Liver (tissue), 8 donors: ENCODE measurements at regions not wholly inside any gene's neighbourhood (a gene's known extent, or its start where the extent isn't known, plus 50 kb on each side); places are given as distances from the start of the nearest gene placed in this dataset.

Source experiments
- DNase-seq: peaks from one replicate; pipeline ENCODE4 v3.0.0-alpha.2; 2017; ENCODE audit warnings: low spot score
- H3K27ac ChIP-seq, 2 donors: one replicate each; pipeline ENCODE4 v1.7.0; 2013; ENCODE audit warnings: inconsistent platforms in 2 of 2, low read length in 2 of 2, control low read depth in 1 of 2, low read depth in 1 of 2, mild to moderate bottlenecking in 1 of 2
- H3K27me3 ChIP-seq, 4 donors: one replicate each; pipeline versions ENCODE4 v1.6.1 to v1.7.0; 2013; ENCODE audit warnings: low read length in 3 of 4, inconsistent platforms in 1 of 4, mild to moderate bottlenecking in 1 of 4, moderate library complexity in 1 of 4; ENCODE audit not compliant: control insufficient read depth in 4 of 4, insufficient read depth in 4 of 4
- H3K36me3 ChIP-seq, 4 donors: one replicate each; pipeline versions ENCODE4 v1.6.1 to v1.7.0; 2013; ENCODE audit warnings: low read length in 3 of 4, mild to moderate bottlenecking in 3 of 4, low read depth in 1 of 4, moderate library complexity in 1 of 4; ENCODE audit not compliant: control insufficient read depth in 4 of 4, insufficient read depth in 3 of 4
- H3K4me1 ChIP-seq, 4 donors: one replicate each; pipeline versions ENCODE4 v1.6.1 to v1.7.0; 2013; ENCODE audit warnings: low read length in 3 of 4, mild to moderate bottlenecking in 3 of 4, moderate library complexity in 1 of 4; ENCODE audit not compliant: control insufficient read depth in 4 of 4, insufficient read depth in 4 of 4
- H3K4me3 ChIP-seq, 3 donors: one replicate each; pipeline versions ENCODE4 v1.6.1 to v1.7.0; 2013; ENCODE audit warnings: low read length in 3 of 3, control low read depth in 1 of 3, low read depth in 1 of 3, mild to moderate bottlenecking in 1 of 3
- H3K9ac ChIP-seq, 2 donors: one replicate each; pipeline ENCODE4 v1.7.0; 2013; ENCODE audit warnings: low read length in 2 of 2, mild to moderate bottlenecking in 2 of 2, moderate library complexity in 2 of 2, control low read depth in 1 of 2, low read depth in 1 of 2
- H3K9me3 ChIP-seq, 4 donors: one replicate each; pipeline versions ENCODE4 v1.6.1 to v1.7.0; 2013; ENCODE audit warnings: low read length in 3 of 4; ENCODE audit not compliant: control insufficient read depth in 4 of 4
- ATF3 ChIP-seq: IDR thresholded peaks from 2 replicates; pipeline ENCODE4 v1.6.1; 2016; ENCODE audit warnings: antibody characterized with exemption
- CTCF ChIP-seq: fragments of 150-350 bp; IDR thresholded peaks from 2 replicates; pipeline ENCODE4 v1.5.1; 2017; ENCODE audit warnings: improper control_type of control experiment, low read depth, low read length; ENCODE audit not compliant: missing input control
- EGR1 ChIP-seq, 2 donors: IDR thresholded peaks; 2 replicates each; pipeline ENCODE4 v1.6.1; 2016 to 2018; ENCODE audit warnings: antibody characterized with exemption in 2 of 2, low read depth in 2 of 2
- FOXA1 ChIP-seq: IDR thresholded peaks from 2 replicates; pipeline ENCODE4 v1.6.1; 2016; ENCODE audit warnings: antibody characterized with exemption
- FOXA2 ChIP-seq: IDR thresholded peaks from 2 replicates; pipeline ENCODE4 v1.6.1; 2016; ENCODE audit warnings: antibody characterized with exemption
- GABPA ChIP-seq, 2 donors: IDR thresholded peaks in 1 of 2; conservative IDR thresholded peaks in 1 of 2; 2 replicates each; pipeline ENCODE4 v1.6.1; 2016; ENCODE audit warnings: antibody characterized with exemption in 2 of 2, mild to moderate bottlenecking in 1 of 2, moderate library complexity in 1 of 2
- HNF4A ChIP-seq, 2 donors: conservative IDR thresholded peaks; 2 replicates each; pipeline ENCODE4 v1.6.1; 2016; ENCODE audit warnings: antibody characterized with exemption in 2 of 2, mild to moderate bottlenecking in 2 of 2
- HNF4G ChIP-seq: IDR thresholded peaks from 2 replicates; pipeline ENCODE4 v1.6.1; 2016; ENCODE audit warnings: antibody characterized with exemption
- MAX ChIP-seq: IDR thresholded peaks from 2 replicates; pipeline ENCODE4 v1.6.1; 2016; ENCODE audit warnings: antibody characterized with exemption
- NR2F2 ChIP-seq: IDR thresholded peaks from 2 replicates; pipeline ENCODE4 v1.6.1; 2016; ENCODE audit warnings: antibody characterized with exemption
- RAD21 ChIP-seq, 2 donors: IDR thresholded peaks; 2 replicates each; pipeline ENCODE4 v1.6.1; 2016; ENCODE audit warnings: antibody characterized with exemption in 2 of 2, mild to moderate bottlenecking in 2 of 2
- REST ChIP-seq: IDR thresholded peaks from 2 replicates; pipeline ENCODE4 v1.6.1; 2016; ENCODE audit warnings: antibody characterized with exemption, mild to moderate bottlenecking
- RXRA ChIP-seq, 2 donors: IDR thresholded peaks; 2 replicates each; pipeline ENCODE4 v1.6.1; 2017 to 2018; ENCODE audit warnings: antibody characterized with exemption in 2 of 2, mild to moderate bottlenecking in 1 of 2
- SP1 ChIP-seq: IDR thresholded peaks from 2 replicates; pipeline ENCODE4 v1.6.1; 2018; ENCODE audit warnings: antibody characterized with exemption, mild to moderate bottlenecking
- TAF1 ChIP-seq: conservative IDR thresholded peaks from 2 replicates; pipeline ENCODE4 v1.6.1; 2016; ENCODE audit warnings: antibody characterized with exemption, mild to moderate bottlenecking
- YY1 ChIP-seq: IDR thresholded peaks from 2 replicates; pipeline ENCODE4 v1.6.1; 2016; ENCODE audit warnings: antibody characterized with exemption, mild to moderate bottlenecking
- ZBTB33 ChIP-seq: IDR thresholded peaks from 2 replicates; pipeline ENCODE4 v1.6.1; 2016; ENCODE audit warnings: antibody characterized with exemption
- WGBS: extraction: QIAGEN DNeasy Blood & Tissue Kit; methylation state at CpG from one replicate; pipeline ENCODE4 v1.1.7; 2013; 5-methylcytosine and 5-hydroxymethylcytosine counted together
- donor health status: healthy.
- donor health status: healthy.
- donor health status: healthy.
- donor health status: healthy.
- donor health status: healthy.

GRCh38 chr3:132925256-132925930 is 112.8 kb upstream of the TMEM108 start:
- Histone ChIP-seq H3K4me3 (no peak overlapping the region), H3K9me3 (no peaks in the 10 kb centered on the region), H3K27ac (no peak overlapping the region), H3K4me1 (no peaks in the 10 kb centered on the region), H3K27me3 (peaks cover 0 to 13% (median 0%) of the 10 kb centered on the region in 4 donors), H3K9ac (no peak overlapping the region), H3K36me3 (no peaks in the 10 kb centered on the region)
- no peak for DNase-seq
- TF ChIP-seq HNF4G (no peak), ZBTB33 (no peak), MAX (no peak), TAF1 (no peak), FOXA2 (no peak), SP1 (no peak), FOXA1 (no peak), RXRA (IDR thresholded peaks at IDR 0.05) (no peak), CTCF (no peak), HNF4A (conservative IDR thresholded peaks at IDR 0.05) (no peak), NR2F2 (no peak), REST (no peak), RAD21 (IDR thresholded peaks at IDR 0.05) (no peak), YY1 (no peak), ATF3 (no peak), GABPA (IDR thresholded peaks at IDR 0.05 in 1 of 2, conservative IDR thresholded peaks at IDR 0.05 in 1 of 2) (no peak), EGR1 (IDR thresholded peaks at IDR 0.05; ENCODE audit: low read depth in 2 of 2) (no peak)
- 86% methylated on average over 4 of the region's 4 CpGs for WGBS
